PC-3 (cell line): ENCODE measurements at regions not wholly inside any gene's neighbourhood (a gene's known extent, or its start where the extent isn't known, plus 50 kb on each side); places are given as distances from the start of the nearest gene placed in this dataset.

Source experiments
- EZH2 ChIP-seq: fragments of 300-600 bp; sonication (generic); IDR thresholded peaks from one replicate; pipeline ENCODE4 v1.6.1; 2017; ENCODE audit warnings: antibody characterized with exemption, mild to moderate bottlenecking, low read length; ENCODE audit not compliant: unreplicated experiment
- TF ChIP-seq, protein P1 (sequence below): fragments of 300-600 bp; sonication (generic); conservative IDR thresholded peaks from 2 replicates; pipeline ENCODE4 v1.5.1; 2017; ENCODE audit warnings: antibody characterized with exemption, low read depth, mild to moderate bottlenecking, low read length

DNA sequence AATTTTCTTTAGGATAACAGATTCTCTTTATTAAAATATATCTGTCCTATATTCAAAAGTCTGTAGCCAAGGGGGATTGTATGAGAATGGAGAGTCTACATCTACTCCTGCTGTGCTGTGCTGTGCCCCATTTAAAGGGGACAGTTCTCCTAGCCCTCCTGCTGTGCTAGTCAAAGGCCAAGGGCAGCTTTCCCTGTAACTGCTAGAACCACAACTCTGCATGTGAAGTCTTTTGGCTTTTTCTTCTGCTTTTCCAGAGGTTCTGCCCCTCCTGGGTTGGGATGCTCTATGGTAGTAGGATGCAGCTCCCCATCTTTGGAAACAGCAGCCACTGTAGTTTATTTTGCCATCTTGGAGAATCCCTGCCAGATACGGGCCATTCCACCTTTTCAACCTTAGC is 197.5 kb upstream of the JUN start:
- TF ChIP-seq, protein P1, sequence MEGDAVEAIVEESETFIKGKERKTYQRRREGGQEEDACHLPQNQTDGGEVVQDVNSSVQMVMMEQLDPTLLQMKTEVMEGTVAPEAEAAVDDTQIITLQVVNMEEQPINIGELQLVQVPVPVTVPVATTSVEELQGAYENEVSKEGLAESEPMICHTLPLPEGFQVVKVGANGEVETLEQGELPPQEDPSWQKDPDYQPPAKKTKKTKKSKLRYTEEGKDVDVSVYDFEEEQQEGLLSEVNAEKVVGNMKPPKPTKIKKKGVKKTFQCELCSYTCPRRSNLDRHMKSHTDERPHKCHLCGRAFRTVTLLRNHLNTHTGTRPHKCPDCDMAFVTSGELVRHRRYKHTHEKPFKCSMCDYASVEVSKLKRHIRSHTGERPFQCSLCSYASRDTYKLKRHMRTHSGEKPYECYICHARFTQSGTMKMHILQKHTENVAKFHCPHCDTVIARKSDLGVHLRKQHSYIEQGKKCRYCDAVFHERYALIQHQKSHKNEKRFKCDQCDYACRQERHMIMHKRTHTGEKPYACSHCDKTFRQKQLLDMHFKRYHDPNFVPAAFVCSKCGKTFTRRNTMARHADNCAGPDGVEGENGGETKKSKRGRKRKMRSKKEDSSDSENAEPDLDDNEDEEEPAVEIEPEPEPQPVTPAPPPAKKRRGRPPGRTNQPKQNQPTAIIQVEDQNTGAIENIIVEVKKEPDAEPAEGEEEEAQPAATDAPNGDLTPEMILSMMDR, result no peak
- TF ChIP-seq EZH2, result no peak
